IMR-90 (cell line): ENCODE measurements at regions not wholly inside any gene's neighbourhood (a gene's known extent, or its start where the extent isn't known, plus 50 kb on each side); places are given as distances from the start of the nearest gene placed in this dataset.

Experiments used
- ATAC-seq: fragments of 200-7000 bp; cut with Tn5 transposase; 2 replicates; pipeline ENCODE4 v1.9.1; 2020; ENCODE audit warnings: low read depth, mild to moderate bottlenecking, moderate library complexity
- BruUV-seq: library from RNA; stranded (reverse); fragments of 400-500 nt; replicated peaks from 2 replicates; lab custom pipeline; 2021; lab: Mats Ljungman, UMichigan
- CTCF ChIA-PET: fragments of 300-600 bp; formaldehyde crosslinking; extraction: SDS; loops from one replicate; lab custom pipeline; 2021; ENCODE audit warnings: antibody characterized with exemption; lab: Yijun Ruan, JAX
- POLR2A ChIA-PET: fragments of 300-600 bp; sonication (Branson Sonifier 250); formaldehyde crosslinking; loops from one replicate; lab custom pipeline; 2022; ENCODE audit warnings: antibody characterized with exemption; ENCODE audit not compliant: unreplicated experiment; lab: Charles Lee
- DNase-seq: peaks from one replicate; pipeline ENCODE4 v3.0.0; 2013
- H2AFZ ChIP-seq: replicated peaks from 2 replicates; pipeline ENCODE3; 2013; ENCODE audit warnings: low read length, mild to moderate bottlenecking; ENCODE audit not compliant: poor library complexity
- H2AK5ac ChIP-seq: 2 replicates; pipeline ENCODE4 v1.6.1; 2013; ENCODE audit warnings: low read depth, low read length, inconsistent platforms
- H2AK9ac ChIP-seq: replicated peaks from 2 replicates; pipeline ENCODE3; 2013; ENCODE audit warnings: mild to moderate bottlenecking, low read depth, low read length, moderate library complexity; ENCODE audit not compliant: poor library complexity
- H2BK120ac ChIP-seq: 2 replicates; pipeline ENCODE4 v1.6.1; 2013; ENCODE audit warnings: low read depth, low read length, inconsistent platforms
- H2BK15ac ChIP-seq: 3 replicates; pipeline ENCODE4 v1.6.1; 2013; ENCODE audit warnings: low read depth, low read length, inconsistent platforms
- H2BK20ac ChIP-seq: 2 replicates; pipeline ENCODE4 v1.6.1; 2013; ENCODE audit warnings: low read depth, mild to moderate bottlenecking, inconsistent platforms, low read length, moderate library complexity
- H2BK5ac ChIP-seq: 2 replicates; pipeline ENCODE4 v1.6.1; 2013; ENCODE audit warnings: mild to moderate bottlenecking, low read depth, low read length, inconsistent platforms; ENCODE audit not compliant: poor library complexity, severe bottlenecking
- H3K14ac ChIP-seq: replicated peaks from 2 replicates; pipeline ENCODE4 v1.6.1; 2013; ENCODE audit warnings: low read depth, low read length, inconsistent platforms
- H3K18ac ChIP-seq: 2 replicates; pipeline ENCODE4 v1.6.1; 2013; ENCODE audit warnings: low read depth, low read length, control low read depth
- H3K23ac ChIP-seq: 2 replicates; pipeline ENCODE4 v1.6.1; 2013; ENCODE audit warnings: low read depth, low read length, inconsistent platforms
- H3K27ac ChIP-seq: 2 replicates; pipeline ENCODE4 v1.5.1; 2013; ENCODE audit warnings: mild to moderate bottlenecking, control low read depth, low read length; ENCODE audit not compliant: insufficient read depth
- H3K27me3 ChIP-seq: 2 replicates; pipeline ENCODE4 v1.6.1; 2013; ENCODE audit warnings: low read length; ENCODE audit not compliant: control insufficient read depth, insufficient read depth
- H3K36me3 ChIP-seq: 2 replicates; pipeline ENCODE4 v1.6.1; 2013; ENCODE audit warnings: low read length, mixed read lengths; ENCODE audit not compliant: control insufficient read depth, insufficient read depth
- H3K4ac ChIP-seq: 2 replicates; pipeline ENCODE4 v1.6.1; 2013; ENCODE audit warnings: low read depth, low read length, inconsistent platforms
- H3K4me1 ChIP-seq: 2 replicates; pipeline ENCODE4 v1.6.1; 2013; ENCODE audit warnings: low read length, mixed read lengths; ENCODE audit not compliant: control insufficient read depth, insufficient read depth
- H3K4me2 ChIP-seq: 2 replicates; pipeline ENCODE4 v1.6.1; 2013; ENCODE audit warnings: low read depth, mild to moderate bottlenecking, control low read depth, low read length, moderate library complexity
- H3K4me3 ChIP-seq: 2 replicates; pipeline ENCODE4 v1.5.1; 2013; ENCODE audit warnings: low read depth, mild to moderate bottlenecking, control low read depth, low read length, moderate library complexity; ENCODE audit not compliant: insufficient read depth
- H3K56ac ChIP-seq: 2 replicates; pipeline ENCODE4 v1.6.1; 2013; ENCODE audit warnings: low read length, inconsistent platforms; ENCODE audit not compliant: insufficient read depth; ENCODE audit errors: extremely low read depth
- H3K79me1 ChIP-seq, 2 experiments: 2 replicates each; pipeline ENCODE4 v1.6.1; 2013; ENCODE audit warnings: low read length in 2 of 2, inconsistent platforms in 1 of 2, low read depth in 1 of 2
- H3K9ac ChIP-seq: 2 replicates; pipeline ENCODE4 v1.6.1; 2013; ENCODE audit warnings: low read depth, low read length, control low read depth
- H3K9me1 ChIP-seq: 2 replicates; pipeline ENCODE4 v1.6.1; 2013; ENCODE audit warnings: low read length, inconsistent platforms; ENCODE audit not compliant: insufficient read depth
- H3K9me3 ChIP-seq: 2 replicates; pipeline ENCODE4 v1.6.1; 2013; ENCODE audit warnings: low read length; ENCODE audit not compliant: control insufficient read depth, insufficient read depth
- H4K20me1 ChIP-seq: 2 replicates; pipeline ENCODE4 v1.6.1; 2013; ENCODE audit warnings: low read length, inconsistent platforms; ENCODE audit not compliant: insufficient read depth
- H4K5ac ChIP-seq: 2 replicates; pipeline ENCODE4 v1.6.1; 2013; ENCODE audit warnings: mild to moderate bottlenecking, low read depth, low read length, control low read depth
- H4K8ac ChIP-seq, 2 experiments: 2 replicates each; pipeline ENCODE4 v1.6.1; 2013; ENCODE audit warnings: low read depth in 2 of 2, low read length in 2 of 2, control low read depth in 1 of 2, inconsistent platforms in 1 of 2
- H4K91ac ChIP-seq: 2 replicates; pipeline ENCODE4 v1.6.1; 2013; ENCODE audit warnings: low read depth, low read length, inconsistent platforms; ENCODE audit not compliant: insufficient read depth
- BHLHE40 ChIP-seq: fragments of 150-350 bp; IDR thresholded peaks from 2 replicates; pipeline ENCODE4 v1.6.1; 2016; ENCODE audit warnings: mild to moderate bottlenecking, low read depth, low read length
- CEBPB ChIP-seq: IDR thresholded peaks from 2 replicates; pipeline ENCODE4 v1.6.1; 2012; ENCODE audit warnings: low read depth, low read length, improper control_type of control experiment
- CHD1 ChIP-seq: IDR thresholded peaks from 2 replicates; pipeline ENCODE4 v1.6.1; 2012; ENCODE audit warnings: low read depth, low read length, improper control_type of control experiment
- CTCF ChIP-seq: conservative IDR thresholded peaks from 2 replicates; pipeline ENCODE4 v1.5.1; 2012; ENCODE audit warnings: mild to moderate bottlenecking, low read depth, low read length, improper control_type of control experiment
- ELK1 ChIP-seq: fragments of 150-350 bp; IDR thresholded peaks from 2 replicates; pipeline ENCODE4 v1.6.1; 2016; ENCODE audit warnings: low read depth, mild to moderate bottlenecking, low read length, moderate library complexity, borderline replicate concordance
- FOS ChIP-seq: fragments of 150-350 bp; IDR thresholded peaks from 2 replicates; pipeline ENCODE4 v1.6.1; 2016; ENCODE audit warnings: low read depth, low read length
- MAFK ChIP-seq: IDR thresholded peaks from 2 replicates; pipeline ENCODE4 v1.6.1; 2012; ENCODE audit warnings: low read depth, low read length, improper control_type of control experiment
- MAZ ChIP-seq: IDR thresholded peaks from 2 replicates; pipeline ENCODE4 v1.6.1; 2012; ENCODE audit warnings: low read depth, mild to moderate bottlenecking, low read length, improper control_type of control experiment, moderate library complexity, borderline replicate concordance
- MXI1 ChIP-seq: IDR thresholded peaks from 2 replicates; pipeline ENCODE4 v1.6.1; 2012; ENCODE audit warnings: low read depth, mild to moderate bottlenecking, low read length, moderate library complexity, borderline replicate concordance
- NFE2L2 ChIP-seq: fragments of 150-350 bp; IDR thresholded peaks from 2 replicates; pipeline ENCODE4 v1.6.1; 2016; ENCODE audit warnings: low read depth, mild to moderate bottlenecking, low read length
- POLR2A ChIP-seq: IDR thresholded peaks from 2 replicates; pipeline ENCODE4 v1.6.1; 2012; ENCODE audit warnings: mild to moderate bottlenecking, low read depth, low read length
- RAD21 ChIP-seq: IDR thresholded peaks from 2 replicates; pipeline ENCODE4 v1.6.1; 2012; ENCODE audit warnings: low read length, improper control_type of control experiment
- RCOR1 ChIP-seq: IDR thresholded peaks from 2 replicates; pipeline ENCODE4 v1.6.1; 2012; ENCODE audit warnings: mild to moderate bottlenecking, low read length, improper control_type of control experiment; ENCODE audit not compliant: insufficient replicate concordance
- RFX5 ChIP-seq: IDR thresholded peaks from 2 replicates; pipeline ENCODE4 v1.8.0; 2012; ENCODE audit warnings: low read depth, mild to moderate bottlenecking, low read length, moderate library complexity
- SMC3 ChIP-seq: fragments of 150-350 bp; IDR thresholded peaks from 2 replicates; pipeline ENCODE4 v1.6.1; 2016; ENCODE audit warnings: low read depth, mild to moderate bottlenecking, antibody characterized with exemption, low read length, moderate library complexity
- USF2 ChIP-seq: fragments of 150-350 bp; IDR thresholded peaks from 2 replicates; pipeline ENCODE4 v1.6.1; 2017; ENCODE audit warnings: mild to moderate bottlenecking, antibody characterized with exemption, low read length, low read depth
- WGBS, 2 experiments: methylation state at CpG; one replicate each; pipeline versions ENCODE4 v1.1.5 to v1.1.7; 2013; ENCODE audit warnings: missing lambda C conversion rate in 2 of 2; ENCODE audit not compliant: insufficient read length in 1 of 2; ENCODE audit errors: extremely low coverage in 2 of 2; 5-methylcytosine and 5-hydroxymethylcytosine counted together
- dilution Hi-C: fragments of 300-500 bp; cut with HindIII; formaldehyde crosslinking; loops from one replicate; pipeline ENCODE4 v1.14.3; 2018; ENCODE audit warnings: low sequenced_read_pairs; ENCODE audit not compliant: unreplicated experiment
- in situ Hi-C: fragments of 300-500 bp; cut with MboI; formaldehyde crosslinking; loops from 3 replicates; pipeline ENCODE4 v1.14.3; 2019; ENCODE audit warnings: low sequenced_read_pairs, inconsistent platforms, mixed read lengths
- intact Hi-C: fragments of 100-400 bp; cut with micrococcal nuclease; formaldehyde crosslinking; loops from 2 replicates; pipeline ENCODE4 v1.10.0; 2022

GRCh38 chr17:74096456-74096855, 107.0 kb upstream of the RPL38 start:
- Histone ChIP-seq H3K9me1 (no peaks in the 10 kb centered on the region), H4K8ac (no peak overlapping the region), H3K4me3 (no peak overlapping the region), H2BK15ac (no peak overlapping the region), H3K14ac (no peak overlapping the region), H4K20me1 (no peaks in the 10 kb centered on the region), H2BK5ac (no peak overlapping the region), H4K91ac (no peak overlapping the region), H2AK5ac (no peak overlapping the region), H3K4ac (no peak overlapping the region), H3K4me1 (no peaks in the 10 kb centered on the region), H3K23ac (no peak overlapping the region), H3K4me2 (no peak overlapping the region), H3K27ac (no peak overlapping the region), H3K18ac (no peak overlapping the region), H3K9me3 (peaks cover 33% of the 10 kb centered on the region), H2BK120ac (no peak overlapping the region), H2AK9ac (no peak overlapping the region), H3K79me1 (no peaks in the 10 kb centered on the region), H3K9ac (no peak overlapping the region), H3K27me3 (no peaks in the 10 kb centered on the region), H3K36me3 (no peaks in the 10 kb centered on the region), H4K5ac (no peak overlapping the region), H2BK20ac (no peak overlapping the region), H3K56ac (no peak overlapping the region), H2AFZ (no peak overlapping the region)
- ATAC-seq (no peak), DNase-seq (no peak)
- ChIA-PET CTCF (no interaction called here), POLR2A (no interaction called here)
- no TSS peak for BruUV-seq
- dilution Hi-C loops (no loop called here), intact Hi-C loops (no loop called here), in situ Hi-C loops (loop anchor here (25.0 kb wide), 1 partner anchor 209 kb away; no protein-coding TSS in a partner anchor)
- no peak for TF ChIP-seq USF2
- TF ChIP-seq SMC3 = no peak
- no peak for TF ChIP-seq MXI1
- no peak for TF ChIP-seq NFE2L2
- TF ChIP-seq RAD21 = no peak
- no peak for TF ChIP-seq FOS
- TF ChIP-seq RFX5 = no peak
- no peak for TF ChIP-seq CEBPB
- no peak for TF ChIP-seq BHLHE40
- TF ChIP-seq CTCF = no peak
- TF ChIP-seq CHD1 = no peak
- no peak for TF ChIP-seq POLR2A
- no peak for TF ChIP-seq RCOR1
- TF ChIP-seq MAFK = no peak
- TF ChIP-seq MAZ = no peak
- no peak for TF ChIP-seq ELK1
- WGBS, 2 experiments = 7% methylated on average over 2 of the region's 5 CpGs; no CpG with 5 or more reads in 1 of the 2 experiments
